WERI-Rb-1 (cell line): ENCODE measurements at regions not wholly inside any gene's neighbourhood (a gene's known extent, or its start where the extent isn't known, plus 50 kb on each side); places are given as distances from the start of the nearest gene placed in this dataset.

Source experiments
- DNase-seq: peaks from one replicate; pipeline ENCODE4 v3.0.0-alpha.2; 2020
- H3K27ac ChIP-seq: fragments of 250-450 bp; sonication (Bioruptor Pico); 2 replicates; pipeline ENCODE4 v1.5.1; 2020; ENCODE audit warnings: mild to moderate bottlenecking, moderate library complexity
- H3K27me3 ChIP-seq: fragments of 250-450 bp; sonication (Bioruptor Pico); 2 replicates; pipeline ENCODE4 v1.5.1; 2021; ENCODE audit warnings: mild to moderate bottlenecking, low read depth, moderate library complexity; ENCODE audit not compliant: insufficient read depth, severe bottlenecking
- H3K36me3 ChIP-seq: fragments of 250-450 bp; sonication (Bioruptor Pico); 2 replicates; pipeline ENCODE4 v1.5.1; 2020; ENCODE audit warnings: mild to moderate bottlenecking, moderate library complexity
- H3K4me3 ChIP-seq: 2 replicates; pipeline ENCODE4 v1.5.1; 2011; ENCODE audit warnings: low read depth, mild to moderate bottlenecking, control low read depth, low read length
- H3K9me3 ChIP-seq: fragments of 250-450 bp; sonication (Bioruptor Pico); 2 replicates; pipeline ENCODE4 v1.5.1; 2021; ENCODE audit warnings: mild to moderate bottlenecking, moderate library complexity; ENCODE audit not compliant: severe bottlenecking
- CTCF ChIP-seq: IDR thresholded peaks from 2 replicates; pipeline ENCODE4 v1.5.1; 2011; ENCODE audit warnings: low read depth, mild to moderate bottlenecking, control low read depth, inconsistent platforms, low read length

GRCh38 chr4:159562366-159562765, 459.5 kb downstream of the RAPGEF2 start:
- no peaks in the 10 kb centered on the region for H3K36me3 ChIP-seq
- no peak for DNase-seq
- H3K27ac ChIP-seq, result no peak overlapping the region
- no peak overlapping the region for H3K4me3 ChIP-seq
- no peaks in the 10 kb centered on the region for H3K27me3 ChIP-seq
- H3K9me3 ChIP-seq, result peaks cover 4% of the 10 kb centered on the region
- TF ChIP-seq CTCF, result no peak

DNA sequence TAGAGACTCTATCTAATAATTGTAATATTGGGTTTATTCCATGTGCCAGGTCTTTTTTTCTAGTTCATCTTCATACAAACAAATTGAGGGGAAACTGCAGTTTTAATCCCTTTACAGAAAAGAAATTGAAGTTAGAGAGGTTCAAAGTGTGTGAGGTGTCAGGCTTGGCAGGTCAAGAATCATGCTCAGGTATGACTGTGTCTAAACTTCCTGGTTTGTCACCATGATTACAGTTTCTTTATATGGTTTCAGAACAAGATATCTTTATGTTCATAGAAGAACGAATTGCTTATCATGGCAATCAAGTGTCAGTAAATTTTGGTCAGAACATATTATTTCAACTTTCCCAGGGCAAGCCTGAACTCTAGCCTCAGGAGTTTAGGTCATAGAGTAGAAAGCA, 460.4 kb downstream of the RAPGEF2 start:
- peaks cover 4% of the 10 kb centered on the region for H3K9me3 ChIP-seq
- DNase-seq, result no peak
- no peaks in the 10 kb centered on the region for H3K27me3 ChIP-seq
- H3K4me3 ChIP-seq, result no peak overlapping the region
- H3K27ac ChIP-seq, result no peak overlapping the region
- no peak for TF ChIP-seq CTCF
- H3K36me3 ChIP-seq, result no peaks in the 10 kb centered on the region

- Histone ChIP-seq H3K36me3 (no peaks in the 10 kb centered on the region), H3K9me3 (peaks cover 4% of the 10 kb centered on the region), H3K27ac (no peak overlapping the region), H3K4me3 (no peak overlapping the region), H3K27me3 (no peaks in the 10 kb centered on the region)
- DNase-seq, result no peak
- TF ChIP-seq CTCF, result no peak
These were observed 461.7 kb downstream of the RAPGEF2 start for GRCh38 chr4:159564615-159565014.

- Histone ChIP-seq H3K36me3 (no peaks in the 10 kb centered on the region), H3K4me3 (no peak overlapping the region), H3K27me3 (no peaks in the 10 kb centered on the region), H3K9me3 (no peaks in the 10 kb centered on the region), H3K27ac (no peak overlapping the region)
- no peak for TF ChIP-seq CTCF
- DNase-seq, result no peak
These were observed 463.9 kb downstream of the RAPGEF2 start for GRCh38 chr4:159566786-159567185.

GRCh38 chr4:159577241-159577640, 474.4 kb downstream of the RAPGEF2 start:
- H3K27me3 ChIP-seq, result no peaks in the 10 kb centered on the region
- H3K9me3 ChIP-seq, result no peaks in the 10 kb centered on the region
- no peak for TF ChIP-seq CTCF
- H3K4me3 ChIP-seq, result no peak overlapping the region
- no peak overlapping the region for H3K27ac ChIP-seq
- no peak for DNase-seq
- H3K36me3 ChIP-seq, result no peaks in the 10 kb centered on the region

- no peak for TF ChIP-seq CTCF
- Histone ChIP-seq H3K27ac (peak overlapping the region; percentile 25), H3K36me3 (no peaks in the 10 kb centered on the region), H3K27me3 (no peaks in the 10 kb centered on the region), H3K4me3 (no peak overlapping the region), H3K9me3 (peaks cover 18% of the 10 kb centered on the region)
- DNase-seq, result no peak
These were observed 479.8 kb downstream of the RAPGEF2 start for GRCh38 chr4:159582685-159583084.
